NCI-H2227 treated with DMSO at 0.1 percent for 48 hours (cell line): ENCODE measurements at regions not wholly inside any gene's neighbourhood (a gene's known extent, or its start where the extent isn't known, plus 50 kb on each side); places are given as distances from the start of the nearest gene placed in this dataset.
A peak's percentile ranks its signal among the peaks of the same experiment; 100 is the strongest.

ENCODE experiments used
- DNase-seq: peaks from one replicate; lab custom pipeline; 2025; lab: John Stamatoyannopoulos, UW

DNA sequence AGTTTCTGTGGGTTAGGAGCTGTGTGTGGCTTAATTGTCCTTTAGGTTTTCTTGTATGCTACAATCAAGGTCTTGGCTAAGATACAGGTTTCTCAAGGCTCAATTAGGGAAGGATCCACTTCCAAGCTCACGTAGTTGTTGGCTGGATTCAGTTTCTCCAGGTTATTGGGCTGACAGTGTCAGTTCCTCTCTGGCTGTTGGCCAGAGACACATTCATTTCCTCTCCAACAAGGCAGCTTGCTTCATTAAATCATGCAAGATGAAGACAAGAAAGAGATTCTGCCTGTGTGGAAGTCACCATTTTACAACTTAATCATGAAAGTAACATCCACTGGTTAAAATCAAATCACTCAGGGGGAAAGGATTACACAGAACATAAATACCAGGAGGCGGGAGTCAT is 275.7 kb upstream of the KIF2A start:
- no peak for DNase-seq

- no peak for DNase-seq
Measured at GRCh38 chr5:62038024-62038423, 268.0 kb upstream of the KIF2A start.

- DNase-seq, result no peak
Measured at GRCh38 chr5:62041156-62041756, 264.8 kb upstream of the KIF2A start.

DNA sequence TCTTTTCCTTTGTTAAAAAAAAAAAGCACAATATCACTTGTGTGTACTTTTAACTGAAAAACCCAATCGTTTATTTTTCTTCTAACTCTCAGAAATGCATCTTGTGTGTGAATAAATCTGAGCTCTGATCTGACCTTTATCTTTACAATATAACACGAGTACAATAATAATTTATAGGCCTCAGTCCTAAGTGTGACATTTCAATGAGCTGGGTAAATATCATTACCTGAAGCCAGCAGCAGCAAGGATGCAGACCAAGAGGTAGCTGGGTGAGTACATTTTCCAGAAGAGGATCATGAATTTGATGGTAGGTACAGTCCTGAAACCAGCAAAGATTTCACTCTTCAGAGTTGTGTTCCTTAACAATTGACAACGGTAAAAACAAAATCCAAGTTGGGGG is 264.0 kb upstream of the KIF2A start:
- no peak for DNase-seq

GRCh38 chr5:62043289-62044280 is 262.4 kb upstream of the KIF2A start:
- no peak for DNase-seq

DNA sequence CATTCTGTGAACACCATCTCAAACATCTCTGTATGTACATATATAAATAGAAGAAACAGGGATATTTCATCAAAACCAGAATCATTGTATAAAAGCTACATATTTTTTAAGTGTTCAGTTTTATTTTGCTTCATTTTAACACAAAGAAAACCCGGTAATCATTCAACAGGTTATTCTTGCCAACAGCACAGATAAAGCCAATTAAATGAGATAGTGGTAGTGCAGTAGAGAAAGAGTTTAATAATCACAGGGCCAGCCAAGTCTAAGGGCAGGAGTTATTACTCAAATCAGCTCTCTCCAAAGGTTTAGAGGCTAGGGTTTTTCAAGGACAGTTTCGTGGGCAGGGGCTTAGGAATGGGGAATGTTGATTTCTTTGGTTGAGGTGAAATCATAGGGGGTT is 261.0 kb upstream of the KIF2A start:
- no peak for DNase-seq

GRCh38 chr5:62046191-62046590 is 259.8 kb upstream of the KIF2A start:
- no peak for DNase-seq

GRCh38 chr5:62051747-62052146 is 254.3 kb upstream of the KIF2A start:
- no peak for DNase-seq

- DNase-seq, result no peak
Measured at GRCh38 chr5:62059960-62060359, 246.0 kb upstream of the KIF2A start.

DNA sequence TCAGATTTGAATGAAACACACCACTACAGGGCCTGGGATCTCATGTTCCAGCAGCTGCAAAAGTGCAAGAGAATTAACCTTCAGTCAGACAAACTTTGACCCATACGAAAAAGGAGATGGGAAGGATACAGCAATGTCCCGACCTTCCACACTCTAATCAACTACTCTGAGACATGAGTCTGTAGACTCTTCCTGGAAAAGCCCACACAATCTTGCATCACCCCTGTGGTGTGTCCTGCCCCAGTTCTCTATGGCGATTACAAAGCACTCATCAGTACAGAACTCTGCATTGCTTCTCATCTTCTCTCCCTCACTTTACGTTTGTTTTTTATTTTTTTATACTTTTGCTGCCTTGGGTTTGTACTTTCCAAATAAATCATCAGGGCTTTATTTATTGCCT is 241.0 kb upstream of the KIF2A start:
- DNase-seq, result no peak

DNA sequence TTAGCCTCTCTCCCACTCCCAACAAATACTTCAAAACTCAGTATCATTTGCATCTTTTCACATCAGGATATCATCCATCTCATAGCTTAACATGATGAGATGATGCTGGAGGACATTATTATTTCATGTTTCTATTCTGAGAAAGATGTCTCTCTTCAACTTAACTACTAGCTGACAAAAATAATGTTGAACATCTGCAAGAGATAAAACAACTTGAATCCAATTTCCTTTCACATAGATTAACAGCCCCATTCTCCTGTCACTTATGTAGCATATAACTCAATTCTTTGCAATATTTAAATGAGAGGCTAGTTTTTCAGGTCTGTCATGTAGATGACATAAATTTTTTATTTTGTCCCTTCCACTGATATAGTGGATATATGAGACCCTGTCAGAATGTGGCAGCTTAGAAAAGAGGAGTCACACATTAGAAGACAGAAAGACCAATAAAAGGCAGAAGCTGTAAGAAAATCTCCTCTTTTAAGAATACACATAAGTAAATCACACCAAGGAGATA is 239.2 kb upstream of the KIF2A start:
- DNase-seq, result no peak

DNA sequence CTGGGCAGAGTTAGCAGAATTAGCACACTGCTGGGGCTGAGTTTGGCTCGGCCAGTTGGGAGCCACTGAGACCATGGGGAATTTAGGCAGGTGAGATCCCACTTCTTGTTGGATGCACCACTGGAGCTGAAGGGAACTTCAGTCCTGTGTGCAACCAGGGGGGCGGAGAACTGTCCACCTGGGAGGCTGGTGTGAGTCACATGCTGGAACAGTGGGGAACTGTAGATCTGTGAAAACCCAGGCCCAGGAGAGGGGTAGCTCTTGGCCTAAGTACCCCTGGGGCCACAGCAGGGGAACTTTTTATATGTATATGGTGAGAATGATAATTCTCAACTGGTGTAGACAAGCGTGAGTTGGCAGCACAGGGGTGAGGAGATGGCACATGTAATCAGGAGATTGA is 237.5 kb upstream of the KIF2A start:
- no peak for DNase-seq

DNA sequence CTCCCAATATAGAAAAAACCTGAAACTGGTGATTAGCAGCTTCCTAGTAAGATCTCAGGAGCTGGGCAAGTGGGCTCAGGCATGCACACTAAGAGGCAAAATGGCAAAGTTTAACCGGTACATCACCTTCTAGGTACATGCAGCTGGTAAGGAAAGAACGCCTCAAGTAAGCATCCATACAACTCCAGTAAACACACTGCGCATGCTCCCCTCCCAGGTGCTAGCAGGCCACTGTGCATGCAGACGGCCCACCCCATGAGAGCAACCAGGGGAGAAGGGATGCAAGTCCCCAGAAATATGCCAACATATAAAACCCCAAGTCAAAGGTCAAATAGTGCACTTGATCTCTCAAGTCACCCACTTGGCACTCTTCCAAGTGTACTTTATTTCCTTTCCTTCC is 228.6 kb upstream of the KIF2A start:
- no peak for DNase-seq

DNA sequence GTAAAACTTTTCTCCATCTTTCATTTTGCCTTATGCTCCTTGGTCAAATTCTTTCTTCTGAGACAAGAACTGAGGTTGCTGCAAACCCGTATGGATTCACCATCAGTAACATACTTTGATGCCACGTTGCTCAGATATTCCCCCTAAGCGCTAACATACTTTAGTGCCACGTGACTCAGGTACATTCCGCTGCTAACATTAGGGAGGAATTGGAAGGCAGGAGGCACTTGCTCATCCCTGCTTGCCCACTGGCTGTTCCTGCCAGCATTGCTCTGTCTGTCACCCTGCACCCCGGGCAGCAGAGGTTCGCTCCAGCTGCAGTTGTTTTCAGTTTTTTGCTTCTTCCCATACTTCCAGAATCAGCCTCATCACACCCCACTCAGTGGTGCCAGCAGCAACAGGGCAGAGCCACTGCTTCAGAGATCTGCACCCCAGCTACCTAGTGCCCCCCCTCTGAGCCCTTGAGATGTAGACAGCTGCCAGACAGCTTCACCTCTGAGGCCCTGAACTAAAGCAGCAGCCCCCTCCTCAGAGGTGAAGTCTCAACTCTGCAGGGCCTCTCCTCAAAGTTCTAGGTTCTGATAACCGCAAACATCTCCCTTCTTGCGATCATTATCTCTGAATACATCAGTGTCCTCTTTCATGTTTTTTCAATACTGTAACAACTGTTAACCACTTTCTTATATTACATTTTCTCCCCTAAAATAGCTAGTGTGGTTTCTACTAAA is 228.0 kb upstream of the KIF2A start:
- no peak for DNase-seq

GRCh38 chr5:62082370-62082801 is 223.6 kb upstream of the KIF2A start:
- DNase-seq, result no peak

DNA sequence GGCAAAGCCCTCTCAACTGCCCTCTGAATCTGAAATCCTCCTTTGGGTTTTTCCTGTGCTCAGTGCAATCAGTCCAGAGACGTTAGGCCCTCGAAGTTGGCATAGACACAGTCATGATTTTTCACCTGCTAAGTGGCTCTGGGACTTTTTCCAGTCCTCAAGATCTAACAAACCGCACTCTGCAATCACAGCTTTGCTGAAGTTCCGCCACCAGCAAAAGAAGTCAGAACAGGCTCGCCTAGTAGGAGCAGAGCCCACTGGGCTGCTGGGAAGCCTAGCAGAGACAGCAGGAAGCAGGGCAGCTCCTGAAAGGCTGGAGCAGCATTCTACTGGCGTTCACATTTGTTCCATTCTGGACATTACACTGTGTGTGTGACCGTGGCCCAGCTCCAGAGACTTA is 222.8 kb upstream of the KIF2A start:
- DNase-seq, result no peak

- DNase-seq, result no peak
Measured at GRCh38 chr5:62083661-62084060, 222.3 kb upstream of the KIF2A start.

DNA sequence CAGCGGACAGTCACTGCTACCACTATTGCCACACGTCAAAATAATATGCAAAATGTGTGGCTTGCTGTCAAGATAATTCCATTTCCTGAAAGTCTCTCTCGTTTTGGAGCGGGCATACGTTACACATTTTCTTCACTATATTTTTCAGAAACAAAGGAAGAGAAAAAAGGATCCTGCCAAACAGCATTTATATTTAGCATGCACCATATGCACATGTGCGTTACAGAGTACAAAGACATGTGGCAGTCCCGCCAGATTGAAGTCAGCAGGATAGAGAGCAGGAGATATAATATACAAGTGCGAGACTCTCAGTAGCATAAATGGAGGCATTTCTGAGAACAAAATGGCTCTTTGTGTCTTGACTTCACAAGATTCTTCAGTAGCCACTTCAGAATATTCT is 221.6 kb upstream of the KIF2A start:
- DNase-seq, result no peak

GRCh38 chr5:62090953-62091352 is 215.1 kb upstream of the KIF2A start:
- no peak for DNase-seq

DNA sequence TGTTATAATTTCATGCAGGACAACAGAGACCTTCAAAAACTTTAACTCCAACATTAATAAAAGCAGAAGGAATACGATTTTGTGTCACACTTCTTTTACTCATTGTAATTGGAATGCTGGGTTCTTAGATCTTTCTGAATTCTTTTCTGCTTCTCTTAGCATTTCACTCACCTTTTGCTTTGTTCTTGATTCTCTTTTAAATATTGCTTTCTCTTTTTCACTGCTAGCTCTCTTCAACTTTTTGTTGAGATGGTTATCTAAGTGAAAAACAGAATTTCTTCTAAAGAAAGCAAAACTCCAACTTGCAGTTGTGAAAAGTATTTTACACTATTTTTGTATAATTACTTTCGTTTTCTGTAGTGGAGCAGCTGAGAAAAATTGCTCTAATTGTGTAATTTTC is 212.6 kb upstream of the KIF2A start:
- DNase-seq, result no peak

- peak; percentile 78 for DNase-seq
Measured at GRCh38 chr5:62093976-62094375, 212.0 kb upstream of the KIF2A start.

DNA sequence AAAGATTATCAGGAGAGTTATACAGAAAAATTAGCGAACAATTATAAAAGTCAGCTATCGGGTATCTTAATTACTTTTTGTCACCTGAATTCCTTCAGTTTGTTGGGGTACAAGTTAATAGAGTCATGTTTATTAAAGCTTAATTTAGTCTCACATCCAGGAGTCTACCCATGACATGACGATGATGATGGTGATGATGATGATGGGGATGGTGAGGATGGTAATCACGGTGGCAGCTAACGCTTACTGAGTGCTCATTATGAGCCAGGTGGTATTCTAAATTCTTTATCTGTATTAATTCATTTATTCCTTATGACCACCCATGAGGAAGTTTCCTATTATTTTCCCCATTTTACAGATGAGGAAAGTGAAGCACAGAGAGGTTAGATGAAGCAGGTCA is 208.6 kb upstream of the KIF2A start:
- no peak for DNase-seq

- DNase-seq, result no peak
Measured at GRCh38 chr5:62100201-62100600, 205.8 kb upstream of the KIF2A start.
